HG02970 (cell line): ENCODE measurements at regions not wholly inside any gene's neighbourhood (a gene's known extent, or its start where the extent isn't known, plus 50 kb on each side); places are given as distances from the start of the nearest gene placed in this dataset.

Experiments
- ATAC-seq: cut with Tn5 transposase; IDR thresholded peaks from one replicate; pipeline ENCODE4 v1.9.1; 2021; ENCODE audit warnings: mild to moderate bottlenecking, moderate library complexity, moderate number of reproducible peaks; ENCODE audit not compliant: unreplicated experiment, low FRiP score

- ATAC-seq, result no peak
Observed at GRCh38 chr9:10674586-10674985, 61.8 kb upstream of the PTPRD start.

DNA sequence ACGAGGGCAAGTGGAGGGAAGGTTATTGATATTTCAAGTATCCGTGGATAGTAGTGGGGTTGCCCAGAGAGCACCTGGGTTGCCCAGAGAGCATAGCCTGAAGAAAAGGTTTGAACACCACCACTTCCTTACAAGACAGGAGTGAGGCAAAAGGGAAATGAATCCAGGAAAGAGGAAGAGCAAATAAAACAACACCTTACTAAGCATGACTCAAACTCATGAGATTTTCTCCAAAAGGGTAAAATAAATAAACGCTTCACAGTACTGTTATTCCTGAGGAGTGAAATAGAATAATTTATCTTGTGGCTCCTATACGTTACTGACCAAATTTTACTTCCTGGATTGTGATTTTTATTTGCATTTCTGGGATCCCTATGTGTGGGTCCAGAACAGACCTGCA is 65.2 kb upstream of the PTPRD start:
- ATAC-seq, result no peak

DNA sequence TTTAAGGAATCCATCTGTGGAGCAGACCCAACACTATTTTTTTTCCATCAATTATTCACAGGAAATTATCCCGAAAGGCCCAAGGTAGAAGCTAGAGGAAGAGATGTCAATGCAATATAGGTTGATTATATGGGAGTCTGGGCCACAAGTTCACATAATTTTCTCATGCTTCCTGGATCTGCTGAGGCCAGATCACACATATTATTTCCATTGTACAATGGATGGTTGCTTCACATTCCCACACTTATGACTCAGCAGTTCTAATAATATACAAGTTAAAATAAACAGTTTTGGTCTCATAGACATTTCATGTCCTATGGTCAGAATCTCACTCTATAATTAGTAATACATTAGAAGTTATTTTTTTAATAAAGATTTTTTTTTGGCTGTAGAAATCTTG is 66.0 kb upstream of the PTPRD start:
- ATAC-seq, result no peak

- no peak for ATAC-seq
Observed at GRCh38 chr9:10686943-10687342, 74.1 kb upstream of the PTPRD start.

DNA sequence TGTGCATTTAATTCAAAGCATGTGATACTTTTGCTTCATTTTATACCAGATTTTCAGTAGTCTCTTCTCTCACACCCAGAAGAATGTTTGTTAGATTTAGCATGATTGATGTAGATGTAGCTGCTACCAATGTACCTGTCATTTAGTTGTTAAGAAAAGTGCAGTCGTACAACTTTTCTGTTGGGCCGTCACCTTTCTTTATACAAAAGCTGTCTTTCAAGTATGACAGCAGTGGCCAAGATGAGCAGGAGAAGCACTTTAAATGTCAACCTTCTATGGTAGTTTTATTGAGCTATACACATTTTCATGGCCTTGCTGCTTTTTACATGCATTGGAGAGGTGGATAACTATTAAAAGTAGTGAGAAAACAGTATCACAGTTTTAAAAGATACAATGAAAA is 77.7 kb upstream of the PTPRD start:
- no peak for ATAC-seq

GRCh38 chr9:10697044-10697443 is 84.2 kb upstream of the PTPRD start:
- no peak for ATAC-seq

GRCh38 chr9:10700291-10700690 is 87.5 kb upstream of the PTPRD start:
- ATAC-seq, result no peak

DNA sequence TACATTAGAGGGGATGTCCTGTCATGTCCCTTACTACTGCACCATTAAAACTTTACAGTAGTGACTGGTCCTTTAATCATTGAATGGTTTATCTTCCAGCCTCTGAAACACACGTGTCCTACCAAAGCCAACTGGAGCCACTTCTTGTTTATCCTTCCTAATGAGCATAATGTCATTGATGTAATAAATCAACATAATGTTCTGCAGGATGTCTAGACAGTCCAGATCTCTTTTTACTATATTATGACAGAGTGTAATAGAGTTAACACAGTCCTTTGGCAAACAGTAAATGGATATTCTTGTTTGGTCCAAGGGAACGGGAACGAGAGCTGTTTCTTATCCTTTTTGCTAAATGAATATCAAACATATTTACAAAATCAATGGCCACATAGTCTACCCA is 88.1 kb upstream of the PTPRD start:
- no peak for ATAC-seq

DNA sequence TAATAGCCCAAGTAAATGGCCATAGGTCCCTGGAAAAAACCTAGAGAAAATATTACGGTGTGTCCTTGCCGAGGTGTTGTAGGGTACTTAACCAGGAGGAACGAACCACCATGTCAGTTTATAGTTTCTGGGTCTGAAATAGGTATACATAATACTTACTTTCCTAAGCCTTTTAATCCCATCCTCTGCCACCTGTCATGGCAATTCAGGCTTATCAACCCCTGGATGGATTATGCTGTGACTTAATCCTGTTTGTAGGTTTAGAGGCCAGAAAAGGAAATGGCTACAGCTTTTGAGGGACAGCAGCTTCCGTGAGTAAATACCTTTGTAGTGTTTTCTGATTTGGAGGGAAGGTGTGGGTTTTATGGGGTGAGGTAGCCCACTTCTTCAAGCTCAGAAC is 89.1 kb upstream of the PTPRD start:
- no peak for ATAC-seq

- no peak for ATAC-seq
Observed at GRCh38 chr9:10703139-10703538, 90.3 kb upstream of the PTPRD start.

- no peak for ATAC-seq
Observed at GRCh38 chr9:10704720-10705119, 91.9 kb upstream of the PTPRD start.

DNA sequence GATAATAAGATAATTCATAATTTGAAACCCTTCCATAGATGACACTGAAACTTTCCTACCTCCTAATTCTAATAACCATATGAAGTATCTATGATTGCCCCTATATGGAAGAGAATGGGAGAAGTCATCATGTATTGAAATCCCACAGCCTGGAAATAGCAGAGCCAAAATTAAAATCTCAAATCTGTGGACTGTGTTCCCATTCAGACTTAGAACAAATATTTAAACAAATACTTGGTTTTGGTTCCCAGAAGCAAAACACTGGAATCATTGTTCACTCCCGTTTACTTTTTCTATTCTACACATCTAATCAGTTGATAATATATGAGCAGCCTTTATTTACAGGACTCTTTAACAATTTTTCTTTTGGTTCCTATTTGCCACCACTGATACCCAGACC is 92.6 kb upstream of the PTPRD start:
- ATAC-seq, result no peak

DNA sequence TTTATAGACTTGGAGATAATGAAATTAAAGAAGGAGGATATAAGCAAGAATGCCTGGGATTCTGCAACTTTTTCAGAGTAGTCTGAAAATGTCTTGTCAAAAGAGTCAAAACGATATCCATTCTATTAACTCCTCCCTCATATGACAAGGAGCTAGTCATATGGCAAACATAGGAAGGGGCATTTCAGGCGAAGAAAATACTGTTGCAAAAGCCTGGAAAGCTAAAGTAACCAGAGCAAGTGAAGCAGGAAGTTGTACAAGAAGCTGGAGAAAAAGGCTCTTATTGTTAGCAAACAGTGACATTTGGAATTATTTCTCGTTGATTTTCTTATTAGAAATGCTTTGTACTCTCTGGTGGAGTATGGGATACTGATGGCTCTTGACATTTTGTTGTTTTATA is 94.0 kb upstream of the PTPRD start:
- no peak for ATAC-seq

DNA sequence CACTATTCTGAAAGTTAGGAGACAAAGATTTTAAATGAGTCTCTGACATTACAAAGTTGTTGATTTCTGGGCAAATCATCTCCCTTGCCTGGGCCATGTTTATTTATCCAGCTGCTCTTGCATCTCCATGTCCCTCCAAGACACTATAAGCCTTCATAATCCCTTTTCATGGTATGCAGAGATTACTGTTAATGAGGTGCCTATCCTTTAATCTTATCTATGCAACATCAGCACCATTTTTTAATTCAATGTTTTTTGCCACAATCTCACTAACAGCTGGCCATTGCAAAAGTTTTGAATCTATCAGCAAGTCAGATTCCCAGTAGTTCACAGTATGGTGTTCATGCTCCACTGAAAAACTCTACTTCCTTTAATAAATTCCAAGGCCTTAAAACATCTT is 108.5 kb upstream of the PTPRD start:
- ATAC-seq, result no peak

GRCh38 chr9:10729213-10729612 is 116.4 kb upstream of the PTPRD start:
- no peak for ATAC-seq

GRCh38 chr9:10744669-10745068 is 131.9 kb upstream of the PTPRD start:
- ATAC-seq, result no peak

GRCh38 chr9:10753474-10753873 is 140.7 kb upstream of the PTPRD start:
- ATAC-seq, result no peak

DNA sequence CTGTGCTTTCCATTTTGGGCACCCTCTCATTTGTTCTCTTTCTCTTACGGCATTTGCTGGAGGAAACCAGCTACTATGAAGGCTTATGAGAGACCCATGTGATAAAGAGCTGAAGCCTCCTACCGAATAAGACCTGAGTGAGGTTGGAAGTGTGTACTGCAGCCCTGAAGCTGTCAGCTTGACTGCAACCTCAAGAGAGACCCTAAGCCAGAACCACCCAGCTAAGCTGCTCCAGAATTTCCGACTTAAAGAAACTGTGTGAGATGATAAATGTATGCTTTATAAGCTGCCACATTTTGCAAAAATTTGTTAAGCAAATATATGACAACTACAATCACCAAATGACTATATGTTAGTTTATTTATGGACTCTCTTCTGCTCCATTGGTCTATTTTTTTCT is 151.7 kb upstream of the PTPRD start:
- no peak for ATAC-seq

GRCh38 chr9:10773136-10773535 is 160.3 kb upstream of the PTPRD start:
- ATAC-seq, result no peak

GRCh38 chr9:10774051-10774450 is 161.2 kb upstream of the PTPRD start:
- no peak for ATAC-seq

DNA sequence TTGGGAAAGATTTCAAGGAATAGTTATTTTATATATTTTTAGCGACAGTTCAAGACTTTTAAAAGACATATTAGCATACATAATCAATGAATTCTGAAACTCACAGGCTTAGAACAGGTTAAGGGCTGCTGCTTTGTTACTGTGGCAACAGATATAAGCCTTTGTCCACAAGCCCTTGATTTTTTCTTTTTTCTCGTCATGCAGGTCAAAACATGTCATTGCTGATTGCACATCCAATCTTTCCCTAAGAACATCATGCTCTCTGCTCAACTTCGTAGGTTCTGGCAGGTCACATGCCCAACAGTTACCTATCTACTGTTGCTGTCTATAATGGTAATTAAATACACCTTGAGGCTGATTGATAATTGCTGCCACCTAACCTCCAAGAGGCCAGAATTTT is 172.5 kb upstream of the PTPRD start:
- ATAC-seq, result no peak

GRCh38 chr9:10793306-10793705 is 180.5 kb upstream of the PTPRD start:
- ATAC-seq, result no peak

- ATAC-seq, result no peak
Observed at GRCh38 chr9:10804486-10804885, 191.7 kb upstream of the PTPRD start.

GRCh38 chr9:10806868-10807267 is 194.1 kb upstream of the PTPRD start:
- no peak for ATAC-seq
